ENCODE measurements at regions not wholly inside any gene's neighbourhood (a gene's known extent, or its start where the extent isn't known, plus 50 kb on each side); places are given as distances from the start of the nearest gene placed in this dataset.

- no peak overlapping the region for H3K4me3 ChIP-seq
Observed at GRCh38 chr18:24766376-24766775, 305.9 kb downstream of the HRH4 start.

GRCh38 chr18:24770311-24771024 lies 310.0 kb downstream of the HRH4 start:
- 95% methylated on average over 3 of the region's 3 CpGs for WGBS
- Histone ChIP-seq H3K27ac (no peak overlapping the region), H3K4me3 (no peak overlapping the region), H3K27me3 (no peaks in the 10 kb centered on the region), H3K9me3 (no peaks in the 10 kb centered on the region), H3K4me1 (no peaks in the 10 kb centered on the region), H3K36me3 (no peaks in the 10 kb centered on the region)
- TF ChIP-seq CTCF (IDR thresholded peaks at IDR 0.05), result no peak
- no peak for TF ChIP-seq EP300 (IDR thresholded peaks at IDR 0.05)
- TF ChIP-seq POLR2A (IDR thresholded peaks at IDR 0.05), result no peak
- TF ChIP-seq POLR2AphosphoS5 (IDR thresholded peaks at IDR 0.05), result no peak
- no peak for DNase-seq (ENCODE audit: low spot score in 2 of 2)

More at GRCh38 chr18:24766376-24766775, 305.9 kb downstream of the HRH4 start:
- no peaks in the 10 kb centered on the region for H3K36me3 ChIP-seq
- H3K4me1 ChIP-seq, result peaks cover 23% of the 10 kb centered on the region
- no peak for DNase-seq (ENCODE audit: low spot score in 2 of 2)
- 55% methylated on average over 1 of the region's 1 CpG for WGBS
- H3K9me3 ChIP-seq, result no peaks in the 10 kb centered on the region
- no peaks in the 10 kb centered on the region for H3K27me3 ChIP-seq
- TF ChIP-seq EP300 (IDR thresholded peaks at IDR 0.05), result no peak
- TF ChIP-seq CTCF (IDR thresholded peaks at IDR 0.05), result no peak
- TF ChIP-seq POLR2AphosphoS5 (IDR thresholded peaks at IDR 0.05), result no peak
- TF ChIP-seq POLR2A (IDR thresholded peaks at IDR 0.05), result no peak
- H3K27ac ChIP-seq, result no peak overlapping the region

GRCh38 chr18:24771300-24771699 lies 310.9 kb downstream of the HRH4 start:
- Histone ChIP-seq H3K27me3 (no peaks in the 10 kb centered on the region), H3K4me3 (no peak overlapping the region), H3K9me3 (no peaks in the 10 kb centered on the region), H3K27ac (no peak overlapping the region), H3K36me3 (no peaks in the 10 kb centered on the region), H3K4me1 (no peaks in the 10 kb centered on the region)
- no peak for TF ChIP-seq EP300 (IDR thresholded peaks at IDR 0.05)
- no peak for TF ChIP-seq POLR2A (IDR thresholded peaks at IDR 0.05)
- TF ChIP-seq CTCF (IDR thresholded peaks at IDR 0.05), result no peak
- no peak for TF ChIP-seq POLR2AphosphoS5 (IDR thresholded peaks at IDR 0.05)
- no peak for DNase-seq (ENCODE audit: low spot score in 2 of 2)

GRCh38 chr18:24773101-24773500 lies 312.7 kb downstream of the HRH4 start:
- Histone ChIP-seq H3K27ac (no peak overlapping the region), H3K4me1 (no peaks in the 10 kb centered on the region), H3K4me3 (no peak overlapping the region), H3K9me3 (no peaks in the 10 kb centered on the region), H3K36me3 (no peaks in the 10 kb centered on the region), H3K27me3 (no peaks in the 10 kb centered on the region)
- no peak for DNase-seq (ENCODE audit: low spot score in 2 of 2)
- TF ChIP-seq EP300 (IDR thresholded peaks at IDR 0.05) (no peak), POLR2A (IDR thresholded peaks at IDR 0.05) (no peak), CTCF (IDR thresholded peaks at IDR 0.05) (no peak), POLR2AphosphoS5 (IDR thresholded peaks at IDR 0.05) (no peak)
- 95% methylated on average over 2 of the region's 2 CpGs for WGBS

GRCh38 chr18:24776019-24776418 lies 315.6 kb downstream of the HRH4 start:
- TF ChIP-seq EP300 (IDR thresholded peaks at IDR 0.05) (no peak), POLR2AphosphoS5 (IDR thresholded peaks at IDR 0.05) (no peak), CTCF (IDR thresholded peaks at IDR 0.05) (no peak), POLR2A (IDR thresholded peaks at IDR 0.05) (no peak)
- no peak overlapping the region for H3K27ac ChIP-seq
- H3K36me3 ChIP-seq, result no peaks in the 10 kb centered on the region
- H3K27me3 ChIP-seq, result no peaks in the 10 kb centered on the region
- H3K4me1 ChIP-seq, result no peaks in the 10 kb centered on the region
- H3K4me3 ChIP-seq, result no peak overlapping the region
- no peak for DNase-seq (ENCODE audit: low spot score in 2 of 2)
- no peaks in the 10 kb centered on the region for H3K9me3 ChIP-seq

Measured in suprapubic skin (tissue), 4 donors.